Fibroblast of lung (primary cell): ENCODE measurements at regions not wholly inside any gene's neighbourhood (a gene's known extent, or its start where the extent isn't known, plus 50 kb on each side); places are given as distances from the start of the nearest gene placed in this dataset.

Experiments used
- EZH2 ChIP-seq: IDR thresholded peaks from 2 replicates; pipeline ENCODE4 v1.5.1; 2012; ENCODE audit warnings: low read length, control low read depth, mild to moderate bottlenecking; ENCODE audit errors: missing control alignments
- TF ChIP-seq, protein P1 (sequence below), 2 donors: IDR thresholded peaks in 1 of 2; conservative IDR thresholded peaks in 1 of 2; 1 replicate in 1 of 2; 2 replicates in 1 of 2; pipeline ENCODE4 v1.5.1; 2011 to 2012; ENCODE audit warnings: low read length in 2 of 2, control low read depth in 1 of 2, inconsistent platforms in 1 of 2, low read depth in 1 of 2, mild to moderate bottlenecking in 1 of 2

GRCh38 chr4:83732114-83732635 is 196.3 kb downstream of the GPAT3 start:
- TF ChIP-seq, protein P1, sequence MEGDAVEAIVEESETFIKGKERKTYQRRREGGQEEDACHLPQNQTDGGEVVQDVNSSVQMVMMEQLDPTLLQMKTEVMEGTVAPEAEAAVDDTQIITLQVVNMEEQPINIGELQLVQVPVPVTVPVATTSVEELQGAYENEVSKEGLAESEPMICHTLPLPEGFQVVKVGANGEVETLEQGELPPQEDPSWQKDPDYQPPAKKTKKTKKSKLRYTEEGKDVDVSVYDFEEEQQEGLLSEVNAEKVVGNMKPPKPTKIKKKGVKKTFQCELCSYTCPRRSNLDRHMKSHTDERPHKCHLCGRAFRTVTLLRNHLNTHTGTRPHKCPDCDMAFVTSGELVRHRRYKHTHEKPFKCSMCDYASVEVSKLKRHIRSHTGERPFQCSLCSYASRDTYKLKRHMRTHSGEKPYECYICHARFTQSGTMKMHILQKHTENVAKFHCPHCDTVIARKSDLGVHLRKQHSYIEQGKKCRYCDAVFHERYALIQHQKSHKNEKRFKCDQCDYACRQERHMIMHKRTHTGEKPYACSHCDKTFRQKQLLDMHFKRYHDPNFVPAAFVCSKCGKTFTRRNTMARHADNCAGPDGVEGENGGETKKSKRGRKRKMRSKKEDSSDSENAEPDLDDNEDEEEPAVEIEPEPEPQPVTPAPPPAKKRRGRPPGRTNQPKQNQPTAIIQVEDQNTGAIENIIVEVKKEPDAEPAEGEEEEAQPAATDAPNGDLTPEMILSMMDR (conservative IDR thresholded peaks at IDR 0.05 in 1 of 2, IDR thresholded peaks at IDR 0.05 in 1 of 2; ENCODE audit: low read depth in 1 of 2, low read length in 2 of 2) = no peak
- no peak for TF ChIP-seq EZH2
